ENCODE measurements at regions not wholly inside any gene's neighbourhood (a gene's known extent, or its start where the extent isn't known, plus 50 kb on each side); places are given as distances from the start of the nearest gene placed in this dataset.

GRCh38 chr22:49182416-49182815 is 645.3 kb downstream of the BRD1 start:
- no peaks in the 10 kb centered on the region for H3K4me1 ChIP-seq (ENCODE audit: insufficient read depth, low read length, poor library complexity, severe bottlenecking)
- H3K27me3 ChIP-seq (ENCODE audit: insufficient read depth, low read length, poor library complexity, severe bottlenecking): no peaks in the 10 kb centered on the region
- H3K4me2 ChIP-seq (ENCODE audit: low read depth, low read length, poor library complexity, severe bottlenecking): no peak overlapping the region
- no peak overlapping the region for H3K4me3 ChIP-seq (ENCODE audit: low read length, poor library complexity, severe bottlenecking)
- H3K9me2 ChIP-seq (replicated peaks; ENCODE audit: low read depth, low read length): no peaks in the 10 kb centered on the region
- TF ChIP-seq EZH2phosphoT487 (IDR thresholded peaks at IDR 0.05; ENCODE audit: borderline replicate concordance): no peak
- TF ChIP-seq, protein P1, sequence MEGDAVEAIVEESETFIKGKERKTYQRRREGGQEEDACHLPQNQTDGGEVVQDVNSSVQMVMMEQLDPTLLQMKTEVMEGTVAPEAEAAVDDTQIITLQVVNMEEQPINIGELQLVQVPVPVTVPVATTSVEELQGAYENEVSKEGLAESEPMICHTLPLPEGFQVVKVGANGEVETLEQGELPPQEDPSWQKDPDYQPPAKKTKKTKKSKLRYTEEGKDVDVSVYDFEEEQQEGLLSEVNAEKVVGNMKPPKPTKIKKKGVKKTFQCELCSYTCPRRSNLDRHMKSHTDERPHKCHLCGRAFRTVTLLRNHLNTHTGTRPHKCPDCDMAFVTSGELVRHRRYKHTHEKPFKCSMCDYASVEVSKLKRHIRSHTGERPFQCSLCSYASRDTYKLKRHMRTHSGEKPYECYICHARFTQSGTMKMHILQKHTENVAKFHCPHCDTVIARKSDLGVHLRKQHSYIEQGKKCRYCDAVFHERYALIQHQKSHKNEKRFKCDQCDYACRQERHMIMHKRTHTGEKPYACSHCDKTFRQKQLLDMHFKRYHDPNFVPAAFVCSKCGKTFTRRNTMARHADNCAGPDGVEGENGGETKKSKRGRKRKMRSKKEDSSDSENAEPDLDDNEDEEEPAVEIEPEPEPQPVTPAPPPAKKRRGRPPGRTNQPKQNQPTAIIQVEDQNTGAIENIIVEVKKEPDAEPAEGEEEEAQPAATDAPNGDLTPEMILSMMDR (conservative IDR thresholded peaks at IDR 0.05; ENCODE audit: low read length): no peak
- H3K79me2 ChIP-seq (ENCODE audit: insufficient read depth, low read length): no peaks in the 10 kb centered on the region
- no peaks in the 10 kb centered on the region for H4K20me1 ChIP-seq (ENCODE audit: insufficient read depth, low read length, poor library complexity, severe bottlenecking)
- H2AFZ ChIP-seq (ENCODE audit: low read length): no peak overlapping the region
- no peak overlapping the region for H3K9ac ChIP-seq (ENCODE audit: low read depth, low read length, poor library complexity, severe bottlenecking)
- H3K36me3 ChIP-seq (ENCODE audit: insufficient read depth, low read length): no peaks in the 10 kb centered on the region
- H3F3A ChIP-seq (ENCODE audit: low read depth): no peaks in the 10 kb centered on the region
- H3K9me3 ChIP-seq (ENCODE audit: insufficient read depth, low read depth, low read length): peaks cover 12% of the 10 kb centered on the region; the same call in 1 of the 2 replicates

DNA sequence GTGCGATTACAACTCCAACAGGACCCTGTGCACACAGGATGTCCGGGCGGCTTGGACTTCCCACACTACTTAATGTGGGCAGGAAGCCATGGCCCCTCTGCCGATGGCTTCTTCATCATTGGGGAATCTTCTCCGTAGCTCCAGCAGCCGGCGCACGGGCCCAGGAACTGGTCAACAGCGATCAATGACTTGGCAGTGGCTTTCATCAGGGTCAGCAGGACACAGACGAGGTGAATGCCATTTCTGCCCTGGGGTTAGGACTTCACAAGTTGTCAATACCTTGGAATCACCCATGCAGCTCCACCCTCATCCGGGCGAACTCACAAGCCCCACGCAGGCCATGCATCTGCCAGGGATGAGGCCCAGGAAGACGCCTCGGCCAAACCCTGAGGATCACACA is 645.7 kb downstream of the BRD1 start:
- H4K20me1 ChIP-seq (ENCODE audit: insufficient read depth, low read length, poor library complexity, severe bottlenecking): no peaks in the 10 kb centered on the region
- H3K36me3 ChIP-seq (ENCODE audit: insufficient read depth, low read length): no peaks in the 10 kb centered on the region
- no peaks in the 10 kb centered on the region for H3K4me1 ChIP-seq (ENCODE audit: insufficient read depth, low read length, poor library complexity, severe bottlenecking)
- TF ChIP-seq, protein P1 (conservative IDR thresholded peaks at IDR 0.05; ENCODE audit: low read length): no peak
- TF ChIP-seq EZH2phosphoT487 (IDR thresholded peaks at IDR 0.05; ENCODE audit: borderline replicate concordance): no peak
- peaks cover 12% of the 10 kb centered on the region; the same call in 1 of the 2 replicates for H3K9me3 ChIP-seq (ENCODE audit: insufficient read depth, low read depth, low read length)
- no peaks in the 10 kb centered on the region for H3F3A ChIP-seq (ENCODE audit: low read depth)
- no peaks in the 10 kb centered on the region for H3K79me2 ChIP-seq (ENCODE audit: insufficient read depth, low read length)
- H3K4me3 ChIP-seq (ENCODE audit: low read length, poor library complexity, severe bottlenecking): no peak overlapping the region
- H3K9ac ChIP-seq (ENCODE audit: low read depth, low read length, poor library complexity, severe bottlenecking): no peak overlapping the region
- no peaks in the 10 kb centered on the region for H3K27me3 ChIP-seq (ENCODE audit: insufficient read depth, low read length, poor library complexity, severe bottlenecking)
- H2AFZ ChIP-seq (ENCODE audit: low read length): no peak overlapping the region
- H3K4me2 ChIP-seq (ENCODE audit: low read depth, low read length, poor library complexity, severe bottlenecking): no peak overlapping the region
- no peaks in the 10 kb centered on the region for H3K9me2 ChIP-seq (replicated peaks; ENCODE audit: low read depth, low read length)

DNA sequence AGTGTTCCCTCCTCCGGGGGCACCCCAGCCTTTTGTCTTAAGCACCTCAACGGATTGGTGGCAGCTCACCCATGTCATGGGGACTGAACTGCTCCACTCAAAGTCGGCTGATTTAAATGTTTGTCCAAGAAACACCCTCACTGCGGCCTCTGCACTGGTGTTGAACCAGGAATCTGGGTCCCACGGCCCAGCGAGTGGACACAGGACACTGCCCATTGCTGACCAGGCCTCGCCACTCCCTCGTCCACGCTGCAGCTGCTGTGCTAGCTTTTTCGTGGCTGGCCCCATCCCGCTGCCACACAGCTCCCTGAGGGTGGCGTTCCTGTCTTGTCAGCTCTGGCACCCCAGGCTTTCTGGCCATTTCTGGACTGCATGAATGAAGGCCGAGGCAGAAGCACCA is 646.2 kb downstream of the BRD1 start:
- Histone ChIP-seq H2AFZ (ENCODE audit: low read length) (no peak overlapping the region), H3K79me2 (ENCODE audit: insufficient read depth, low read length) (no peaks in the 10 kb centered on the region), H3K9me2 (replicated peaks; ENCODE audit: low read depth, low read length) (no peaks in the 10 kb centered on the region), H3K9ac (ENCODE audit: low read depth, low read length, poor library complexity, severe bottlenecking) (no peak overlapping the region), H3K4me1 (ENCODE audit: insufficient read depth, low read length, poor library complexity, severe bottlenecking) (no peaks in the 10 kb centered on the region), H3K36me3 (ENCODE audit: insufficient read depth, low read length) (no peaks in the 10 kb centered on the region), H3K4me3 (ENCODE audit: low read length, poor library complexity, severe bottlenecking) (no peak overlapping the region), H3K4me2 (ENCODE audit: low read depth, low read length, poor library complexity, severe bottlenecking) (no peak overlapping the region), H3K27me3 (ENCODE audit: insufficient read depth, low read length, poor library complexity, severe bottlenecking) (no peaks in the 10 kb centered on the region), H3K9me3 (ENCODE audit: insufficient read depth, low read depth, low read length) (peaks cover 12% of the 10 kb centered on the region; the same call in 1 of the 2 replicates), H3F3A (ENCODE audit: low read depth) (no peaks in the 10 kb centered on the region), H4K20me1 (ENCODE audit: insufficient read depth, low read length, poor library complexity, severe bottlenecking) (no peaks in the 10 kb centered on the region)
- TF ChIP-seq, protein P1 (conservative IDR thresholded peaks at IDR 0.05; ENCODE audit: low read length): no peak
- no peak for TF ChIP-seq EZH2phosphoT487 (IDR thresholded peaks at IDR 0.05; ENCODE audit: borderline replicate concordance)
